ENCODE measurements at regions not wholly inside any gene's neighbourhood (a gene's known extent, or its start where the extent isn't known, plus 50 kb on each side); places are given as distances from the start of the nearest gene placed in this dataset.

- DNase-seq = no peak
- Histone ChIP-seq H3K27ac (no peak overlapping the region), H3K36me3 (no peaks in the 10 kb centered on the region), H3K4me1 (no peaks in the 10 kb centered on the region), H3K27me3 (no peaks in the 10 kb centered on the region), H3K4me3 (no peak overlapping the region), H3K9me3 (no peaks in the 10 kb centered on the region)
- intact Hi-C loops (cut with DNase I) = no loop called here
- TF ChIP-seq POLR2A (IDR thresholded peaks at IDR 0.05) = no peak
- TF ChIP-seq POLR2AphosphoS5 (IDR thresholded peaks at IDR 0.05) = no peak
- TF ChIP-seq EP300 (IDR thresholded peaks at IDR 0.05) = no peak
- no peak for TF ChIP-seq CTCF (IDR thresholded peaks at IDR 0.05)
- WGBS, 2 donors = 28 to 59% methylated on average over 2 of the region's 2 CpGs
Observed at GRCh38 chr4:176925962-176926361, 133.2 kb upstream of the VEGFC start.

- 90 to 93% methylated on average over 1 of the region's 1 CpG for WGBS, 2 donors
- H3K4me1 ChIP-seq = no peaks in the 10 kb centered on the region
- H3K36me3 ChIP-seq = no peaks in the 10 kb centered on the region
- intact Hi-C loops (cut with DNase I) = no loop called here
- DNase-seq = no peak
- H3K4me3 ChIP-seq = no peak overlapping the region
- H3K27me3 ChIP-seq = no peaks in the 10 kb centered on the region
- TF ChIP-seq CTCF (IDR thresholded peaks at IDR 0.05) = no peak
- TF ChIP-seq POLR2AphosphoS5 (IDR thresholded peaks at IDR 0.05) = no peak
- TF ChIP-seq POLR2A (IDR thresholded peaks at IDR 0.05) = no peak
- TF ChIP-seq EP300 (IDR thresholded peaks at IDR 0.05) = no peak
- H3K27ac ChIP-seq = no peak overlapping the region
- no peaks in the 10 kb centered on the region for H3K9me3 ChIP-seq
Observed at GRCh38 chr4:176927117-176927516, 134.4 kb upstream of the VEGFC start.

- no peak overlapping the region for H3K4me3 ChIP-seq
- no peaks in the 10 kb centered on the region for H3K27me3 ChIP-seq
- no peak overlapping the region for H3K27ac ChIP-seq
- TF ChIP-seq POLR2AphosphoS5 (IDR thresholded peaks at IDR 0.05) (no peak), POLR2A (IDR thresholded peaks at IDR 0.05) (no peak), EP300 (IDR thresholded peaks at IDR 0.05) (no peak), CTCF (IDR thresholded peaks at IDR 0.05) (no peak)
- DNase-seq = no peak
- intact Hi-C loops (cut with DNase I) = no loop called here
- 46 to 47% methylated on average over 2 of the region's 2 CpGs for WGBS, 2 donors
- H3K4me1 ChIP-seq = no peaks in the 10 kb centered on the region
- no peaks in the 10 kb centered on the region for H3K9me3 ChIP-seq
- H3K36me3 ChIP-seq = no peaks in the 10 kb centered on the region
Observed at GRCh38 chr4:176927664-176928063, 134.9 kb upstream of the VEGFC start.

GRCh38 chr4:176939445-176939844 is 146.7 kb upstream of the VEGFC start:
- intact Hi-C loops (cut with DNase I) = no loop called here
- DNase-seq = no peak
- H3K4me3 ChIP-seq = no peak overlapping the region
- no peaks in the 10 kb centered on the region for H3K9me3 ChIP-seq
- TF ChIP-seq POLR2AphosphoS5 (IDR thresholded peaks at IDR 0.05) (no peak), POLR2A (IDR thresholded peaks at IDR 0.05) (no peak), EP300 (IDR thresholded peaks at IDR 0.05) (no peak)
- H3K36me3 ChIP-seq = no peaks in the 10 kb centered on the region
- H3K27ac ChIP-seq = no peak overlapping the region
- H3K27me3 ChIP-seq = no peaks in the 10 kb centered on the region
- WGBS, 2 donors = 41 to 45% methylated on average over 4 of the region's 4 CpGs
- H3K4me1 ChIP-seq = no peaks in the 10 kb centered on the region

- no peak for DNase-seq
- WGBS, 2 donors = 0% methylated on average over 1 of the region's 1 CpG
Observed at GRCh38 chr4:176945334-176945733, 152.6 kb upstream of the VEGFC start.

More at GRCh38 chr4:176945334-176945733, 152.6 kb upstream of the VEGFC start:
- Histone ChIP-seq H3K27me3 (no peaks in the 10 kb centered on the region), H3K4me3 (no peak overlapping the region), H3K27ac (no peak overlapping the region), H3K4me1 (no peaks in the 10 kb centered on the region), H3K9me3 (no peaks in the 10 kb centered on the region), H3K36me3 (no peaks in the 10 kb centered on the region)
- intact Hi-C loops (cut with DNase I) = no loop called here
- TF ChIP-seq POLR2A (IDR thresholded peaks at IDR 0.05) = no peak
- TF ChIP-seq CTCF (IDR thresholded peaks at IDR 0.05) = no peak
- no peak for TF ChIP-seq EP300 (IDR thresholded peaks at IDR 0.05)
- TF ChIP-seq POLR2AphosphoS5 (IDR thresholded peaks at IDR 0.05) = no peak
